ENCODE measurements at regions not wholly inside any gene's neighbourhood (a gene's known extent, or its start where the extent isn't known, plus 50 kb on each side); places are given as distances from the start of the nearest gene placed in this dataset.

- TF ChIP-seq CTCF (IDR thresholded peaks at IDR 0.05; ENCODE audit: low read depth, low read length), result peak; percentile 49
- TF ChIP-seq EZH2phosphoT487 (IDR thresholded peaks at IDR 0.05; ENCODE audit: low read depth), result no peak
Observed at GRCh38 chr7:41045556-41046123, 657.2 kb downstream of the INHBA start.

All from OCI-LY3 (cell line).